Heart right ventricle (tissue), 16 donors: ENCODE measurements at regions not wholly inside any gene's neighbourhood (a gene's known extent, or its start where the extent isn't known, plus 50 kb on each side); places are given as distances from the start of the nearest gene placed in this dataset.

Experiments
- ATAC-seq, 8 donors: fragments of 200-7000 bp; cut with Tn5 transposase; one replicate each; pipeline ENCODE4 v1.9.1; 2020; ENCODE audit warnings: mild to moderate bottlenecking in 8 of 8, moderate library complexity in 8 of 8, moderate number of reproducible peaks in 1 of 8
- DNase-seq, 2 donors: peaks; one replicate each; pipeline ENCODE4 v3.0.0-alpha.2; 2020
- H3K27ac ChIP-seq, 10 donors: fragments of 200-600 bp; sonication (generic) in 2 of 10; one replicate each; pipeline versions ENCODE4 v1.5.0 to v1.8.0; 2020 to 2022; ENCODE audit warnings: mild to moderate bottlenecking in 3 of 10
- H3K27me3 ChIP-seq, 7 donors: fragments of 200-600 bp; one replicate each; pipeline ENCODE4 v1.8.0; 2021 to 2022; ENCODE audit warnings: mild to moderate bottlenecking in 2 of 7
- H3K36me3 ChIP-seq, 9 donors: fragments of 200-600 bp; sonication (generic) in 1 of 9; one replicate each; pipeline versions ENCODE4 v1.5.0 to v1.8.0; 2020 to 2022; ENCODE audit warnings: mild to moderate bottlenecking in 2 of 9
- H3K4me1 ChIP-seq, 9 donors: fragments of 200-600 bp; sonication (generic) in 1 of 9; one replicate each; pipeline versions ENCODE4 v1.5.0 to v1.8.0; 2020 to 2022; ENCODE audit warnings: mild to moderate bottlenecking in 4 of 9
- H3K4me3 ChIP-seq, 10 donors: fragments of 200-600 bp; sonication (generic) in 2 of 10; one replicate each; pipeline versions ENCODE4 v1.5.0 to v1.8.0; 2020 to 2022; ENCODE audit warnings: mild to moderate bottlenecking in 7 of 10, moderate library complexity in 2 of 10
- H3K9me3 ChIP-seq, 11 donors: fragments of 200-600 bp in 10 of 11; sonication (generic) in 2 of 11; one replicate each; pipeline versions ENCODE4 v1.5.0 to v1.8.0; 2013 to 2022; ENCODE audit warnings: mild to moderate bottlenecking in 2 of 11, control low read depth in 1 of 11, moderate library complexity in 1 of 11
- WGBS, 2 donors: extraction: QIAGEN DNeasy Blood & Tissue Kit; methylation state at CpG; one replicate each; pipeline ENCODE4 v1.1.7; 2013; ENCODE audit warnings: inconsistent platforms in 1 of 2; 5-methylcytosine and 5-hydroxymethylcytosine counted together
- intact Hi-C, 10 donors: fragments of 100-400 bp; cut with DNase I; formaldehyde crosslinking; loops; one replicate each; pipeline versions ENCODE4 v1.11.1 to v1.14.2; 2022
- TF ChIP-seq, protein P1 (sequence below), 9 donors: fragments of 200-600 bp; sonication (generic) in 2 of 9; IDR thresholded peaks; one replicate each; pipeline versions ENCODE4 v1.5.0 to v1.8.0; 2021 to 2022; ENCODE audit warnings: antibody characterized with exemption in 9 of 9, mild to moderate bottlenecking in 5 of 9, moderate library complexity in 1 of 9
- donor health status: Arrhythmogenic right ventricular cardiomyopathy.
- donor health status: ischemic (EF 13 %, LVEDD 7.1; RV severe dilation, severe dysfunction).
- donor health status: healthy with polysubstance abuse.
- donor health status: DM: no; HTN: yes; CAD: no.
- donor health status: DM: no; HTN: no; CAD: no.
- donor health status: ischemic (EF 25% LVEDD 6.9; RV normal size, moderate dysfunction).
- donor health status: ischemic (EF 25% LVEDD 5.7; RV mildly dilated, moderate dysfunction).
- donor health status: healthy.
- donor health status: DM: yes; HTN: yes; CAD: no.
- donor health status: Ischemic cardiomyopathy.
- donor health status: ischemic (EF 35%, LVEDD 5.7; RV mildly dilated, moderate dysfunction).
- donor health status: nonischemic (EF 11% LVEDD 7.7; RV severe dilation, severe dysfunction).
- donor health status: DM: yes; HTN: yes; CAD: no.
- donor health status: PGD.
- donor health status: ischemic (EF 29% LVEDD 5.4; RV normal size, mild dysfunction).
- donor health status: nonischemic (EF 23%, LVEDD 6.1; RV moderate dilation, normal function).

DNA sequence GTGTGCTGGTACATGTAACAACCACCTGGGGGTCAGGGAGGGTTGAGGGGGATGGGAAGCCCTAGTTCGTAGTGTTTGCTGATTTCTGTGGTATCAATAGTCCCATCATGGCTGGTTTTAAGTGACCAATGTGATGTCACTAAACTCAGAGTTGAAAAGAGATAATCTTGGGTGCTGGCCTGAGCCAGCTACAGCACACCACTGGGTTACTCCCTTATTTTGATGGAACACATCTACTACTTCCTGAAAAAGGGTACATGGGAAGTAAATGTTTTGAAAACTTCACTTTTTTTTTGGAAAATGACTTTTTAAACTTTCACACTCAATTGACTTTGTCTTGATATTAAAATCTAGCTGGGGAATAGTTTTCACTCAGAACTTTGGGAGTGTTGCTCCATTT is 87.0 kb upstream of the CXCR4 start:
- DNase-seq (no peak), ATAC-seq (peak in 2 of 8 donors; percentile 54 to 69)
- WGBS, 2 donors: 59 to 76% methylated on average over 1 of the region's 1 CpG
- Histone ChIP-seq H3K4me3 (no peak overlapping the region), H3K27me3 (peaks cover 0 to 3% (median 0%) of the 10 kb centered on the region in 7 donors), H3K27ac (peak overlapping the region in 1 of 10 donors; percentile 61), H3K4me1 (peaks cover 0 to 40% (median 0%) of the 10 kb centered on the region in 9 donors), H3K9me3 (peaks cover 0 to 20% (median 0%) of the 10 kb centered on the region in 11 donors), H3K36me3 (no peaks in the 10 kb centered on the region)
- intact Hi-C loops: no loop called here
- TF ChIP-seq, protein P1, sequence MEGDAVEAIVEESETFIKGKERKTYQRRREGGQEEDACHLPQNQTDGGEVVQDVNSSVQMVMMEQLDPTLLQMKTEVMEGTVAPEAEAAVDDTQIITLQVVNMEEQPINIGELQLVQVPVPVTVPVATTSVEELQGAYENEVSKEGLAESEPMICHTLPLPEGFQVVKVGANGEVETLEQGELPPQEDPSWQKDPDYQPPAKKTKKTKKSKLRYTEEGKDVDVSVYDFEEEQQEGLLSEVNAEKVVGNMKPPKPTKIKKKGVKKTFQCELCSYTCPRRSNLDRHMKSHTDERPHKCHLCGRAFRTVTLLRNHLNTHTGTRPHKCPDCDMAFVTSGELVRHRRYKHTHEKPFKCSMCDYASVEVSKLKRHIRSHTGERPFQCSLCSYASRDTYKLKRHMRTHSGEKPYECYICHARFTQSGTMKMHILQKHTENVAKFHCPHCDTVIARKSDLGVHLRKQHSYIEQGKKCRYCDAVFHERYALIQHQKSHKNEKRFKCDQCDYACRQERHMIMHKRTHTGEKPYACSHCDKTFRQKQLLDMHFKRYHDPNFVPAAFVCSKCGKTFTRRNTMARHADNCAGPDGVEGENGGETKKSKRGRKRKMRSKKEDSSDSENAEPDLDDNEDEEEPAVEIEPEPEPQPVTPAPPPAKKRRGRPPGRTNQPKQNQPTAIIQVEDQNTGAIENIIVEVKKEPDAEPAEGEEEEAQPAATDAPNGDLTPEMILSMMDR (IDR thresholded peaks at IDR 0.05): no peak

DNA sequence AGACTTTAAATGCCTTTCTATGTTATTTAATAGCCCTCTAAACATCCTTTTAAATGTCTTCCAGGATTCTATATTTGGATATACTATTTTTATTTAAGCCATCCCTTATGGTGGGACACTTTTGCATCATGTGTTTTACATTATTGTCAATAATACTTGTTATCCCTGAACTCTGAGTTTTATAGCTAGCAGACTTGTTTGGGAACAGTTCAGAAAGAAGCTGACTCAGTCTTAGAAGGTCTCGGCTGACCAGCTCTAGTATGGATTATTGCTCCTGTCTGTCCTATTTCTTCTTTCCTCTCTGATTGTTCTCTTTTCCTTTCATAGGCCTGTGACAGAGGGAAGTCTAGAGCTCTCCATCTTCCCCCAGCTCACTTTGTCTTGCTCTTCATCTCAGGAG is 77.3 kb upstream of the CXCR4 start:
- Histone ChIP-seq H3K4me1 (no peaks in the 10 kb centered on the region), H3K27ac (no peak overlapping the region), H3K4me3 (no peak overlapping the region), H3K9me3 (peaks cover 0 to 21% (median 2%) of the 10 kb centered on the region in 11 donors), H3K36me3 (no peaks in the 10 kb centered on the region), H3K27me3 (no peaks in the 10 kb centered on the region)
- intact Hi-C loops: no loop called here
- whole genome bisulfite sequencing, 2 donors: 78 to 84% methylated on average over 1 of the region's 1 CpG
- no peak for DNase-seq
- no peak for ATAC-seq
- TF ChIP-seq, protein P1 (IDR thresholded peaks at IDR 0.05): no peak

DNA sequence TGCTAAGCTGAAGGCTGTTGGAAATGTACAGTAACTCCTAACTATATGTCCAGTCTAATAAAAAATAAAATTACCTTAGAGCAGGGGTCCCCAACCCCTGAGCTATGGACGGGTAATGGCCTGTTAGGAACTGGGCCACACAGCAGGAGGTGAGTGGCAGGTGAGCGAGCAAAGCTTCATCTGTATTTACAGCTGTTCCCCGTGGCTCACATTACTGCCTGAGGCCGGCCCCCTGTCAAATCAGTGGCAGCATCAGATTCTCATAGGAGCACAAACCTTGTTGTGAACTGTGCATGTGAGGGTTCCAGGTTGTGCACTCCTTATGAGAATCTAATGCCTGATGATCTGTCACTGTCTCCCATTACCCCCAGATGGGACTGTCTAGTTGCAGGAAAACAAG is 73.1 kb upstream of the CXCR4 start:
- no peaks in the 10 kb centered on the region for H3K4me1 ChIP-seq
- DNase-seq (no peak), ATAC-seq (no peak)
- no peak overlapping the region for H3K27ac ChIP-seq
- no peaks in the 10 kb centered on the region for H3K36me3 ChIP-seq
- H3K4me3 ChIP-seq: no peak overlapping the region
- intact Hi-C loops: no loop called here
- WGBS, 2 donors: 87 to 94% methylated on average over 4 of the region's 4 CpGs
- TF ChIP-seq, protein P1 (IDR thresholded peaks at IDR 0.05): no peak
- H3K9me3 ChIP-seq: no peaks in the 10 kb centered on the region
- H3K27me3 ChIP-seq: no peaks in the 10 kb centered on the region

DNA sequence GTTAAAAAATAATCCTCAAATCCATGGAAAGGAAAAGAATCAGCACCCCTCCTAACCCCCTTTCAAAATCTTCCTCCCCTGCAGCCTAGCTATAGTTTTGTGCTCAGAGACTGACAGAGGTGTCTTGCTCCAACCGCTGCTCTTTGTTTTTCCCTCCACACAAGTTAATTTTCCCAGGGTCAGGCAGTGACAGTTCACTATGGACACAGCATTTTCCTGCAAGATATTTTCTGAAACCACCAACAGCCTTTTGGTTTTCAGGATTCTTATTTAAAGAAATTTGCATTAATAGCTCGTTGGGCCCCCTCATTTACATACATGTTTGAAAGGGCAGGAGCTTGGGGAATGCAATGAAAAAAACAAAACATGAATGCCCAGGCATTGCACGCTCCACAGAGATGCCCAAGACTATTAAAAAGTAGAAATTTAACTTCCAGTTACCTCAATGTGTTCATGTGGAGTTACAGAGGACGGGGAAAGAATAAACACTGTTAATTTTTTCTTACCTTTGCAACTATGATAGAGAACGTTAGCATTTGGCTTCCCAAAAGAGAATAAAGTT is 71.4 kb upstream of the CXCR4 start:
- TF ChIP-seq, protein P1 (IDR thresholded peaks at IDR 0.05): no peak
- no peaks in the 10 kb centered on the region for H3K27me3 ChIP-seq
- 72 to 75% methylated on average over 5 of the region's 5 CpGs for WGBS, 2 donors
- intact Hi-C loops: no loop called here
- H3K27ac ChIP-seq: no peak overlapping the region
- no peaks in the 10 kb centered on the region for H3K4me1 ChIP-seq
- no peak for ATAC-seq
- H3K4me3 ChIP-seq: no peak overlapping the region
- H3K9me3 ChIP-seq: peaks cover 0 to 4% (median 0%) of the 10 kb centered on the region in 11 donors
- DNase-seq: no peak
- no peaks in the 10 kb centered on the region for H3K36me3 ChIP-seq
